ENCODE measurements at regions not wholly inside any gene's neighbourhood (a gene's known extent, or its start where the extent isn't known, plus 50 kb on each side); places are given as distances from the start of the nearest gene placed in this dataset.

DNA sequence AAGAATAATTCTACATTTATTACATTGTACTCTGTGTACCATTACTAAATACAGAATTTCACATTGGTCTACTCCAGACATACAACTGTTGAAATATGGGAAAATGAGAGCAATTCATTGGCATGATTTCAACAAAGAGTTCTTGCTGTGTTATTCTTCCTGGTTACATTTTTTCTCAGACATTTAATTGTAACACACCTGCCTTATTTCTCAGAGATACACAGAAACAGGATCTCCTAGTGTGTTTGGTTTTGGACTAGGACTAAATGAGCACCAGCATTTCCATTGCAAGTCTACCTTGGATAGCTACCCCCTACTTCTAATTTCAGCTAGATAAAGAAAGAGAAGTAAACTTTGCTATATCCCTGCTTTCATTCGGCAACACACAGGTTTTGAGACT, 274.3 kb upstream of the CNTN4 start:
- Histone ChIP-seq H4K20me1 (ENCODE audit: control insufficient read depth, extremely low read depth, insufficient read depth, low read length) (no peaks in the 10 kb centered on the region), H3K79me2 (ENCODE audit: control insufficient read depth, insufficient read depth, low read length) (no peaks in the 10 kb centered on the region), H3K9ac (ENCODE audit: insufficient read depth, low read length) (no peak overlapping the region), H2AFZ (ENCODE audit: low read length) (no peak overlapping the region), H3K36me3 (ENCODE audit: control insufficient read depth, insufficient read depth, low read length) (no peaks in the 10 kb centered on the region), H3K27ac (ENCODE audit: insufficient read depth, low read length) (no peak overlapping the region), H3K9me3 (ENCODE audit: control insufficient read depth, insufficient read depth, low read depth, low read length) (no peaks in the 10 kb centered on the region), H3K4me3 (replicated peaks in 1 of 4; ENCODE audit: control extremely low read depth in 1 of 4, insufficient read depth in 1 of 4, low read depth in 3 of 4, low read length in 4 of 4) (no peak overlapping the region), H3K27me3 (ENCODE audit: control insufficient read depth, insufficient read depth, low read length) (no peaks in the 10 kb centered on the region), H3K4me1 (ENCODE audit: control insufficient read depth, extremely low read depth, insufficient read depth, low read length) (no peaks in the 10 kb centered on the region), H3K4me2 (ENCODE audit: extremely low read depth, insufficient read depth, low read length) (no peak overlapping the region)
- TF ChIP-seq, protein P1, sequence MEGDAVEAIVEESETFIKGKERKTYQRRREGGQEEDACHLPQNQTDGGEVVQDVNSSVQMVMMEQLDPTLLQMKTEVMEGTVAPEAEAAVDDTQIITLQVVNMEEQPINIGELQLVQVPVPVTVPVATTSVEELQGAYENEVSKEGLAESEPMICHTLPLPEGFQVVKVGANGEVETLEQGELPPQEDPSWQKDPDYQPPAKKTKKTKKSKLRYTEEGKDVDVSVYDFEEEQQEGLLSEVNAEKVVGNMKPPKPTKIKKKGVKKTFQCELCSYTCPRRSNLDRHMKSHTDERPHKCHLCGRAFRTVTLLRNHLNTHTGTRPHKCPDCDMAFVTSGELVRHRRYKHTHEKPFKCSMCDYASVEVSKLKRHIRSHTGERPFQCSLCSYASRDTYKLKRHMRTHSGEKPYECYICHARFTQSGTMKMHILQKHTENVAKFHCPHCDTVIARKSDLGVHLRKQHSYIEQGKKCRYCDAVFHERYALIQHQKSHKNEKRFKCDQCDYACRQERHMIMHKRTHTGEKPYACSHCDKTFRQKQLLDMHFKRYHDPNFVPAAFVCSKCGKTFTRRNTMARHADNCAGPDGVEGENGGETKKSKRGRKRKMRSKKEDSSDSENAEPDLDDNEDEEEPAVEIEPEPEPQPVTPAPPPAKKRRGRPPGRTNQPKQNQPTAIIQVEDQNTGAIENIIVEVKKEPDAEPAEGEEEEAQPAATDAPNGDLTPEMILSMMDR (conservative IDR thresholded peaks at IDR 0.05 in 1 of 2, IDR thresholded peaks at IDR 0.05 in 1 of 2; ENCODE audit: low read depth in 1 of 2, low read length in 2 of 2) = no peak
- no peak for TF ChIP-seq EZH2 (IDR thresholded peaks at IDR 0.05; ENCODE audit: low read length, missing control alignments)
- DNase-seq (ENCODE audit: low read depth in 2 of 2) = no peak

DNA sequence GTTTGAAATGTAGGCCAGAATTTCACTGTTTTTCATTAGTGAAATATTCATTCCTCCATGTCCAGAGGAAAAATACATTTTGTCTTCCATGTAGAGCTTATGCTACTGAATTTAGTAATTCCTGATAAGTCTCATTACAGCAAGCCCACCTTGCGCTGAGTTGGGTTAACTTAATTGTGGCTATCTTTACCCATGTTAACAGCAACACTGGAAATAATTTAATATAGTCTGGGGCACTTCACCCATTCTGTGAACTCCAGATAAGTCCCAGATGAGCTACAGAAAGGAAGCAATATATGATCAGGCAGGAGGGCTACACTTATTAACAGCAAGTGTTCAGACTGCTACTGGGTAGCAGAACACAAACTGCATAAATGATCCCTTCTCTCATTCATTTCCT, 270.1 kb upstream of the CNTN4 start:
- no peak overlapping the region for H3K27ac ChIP-seq (ENCODE audit: insufficient read depth, low read length)
- TF ChIP-seq EZH2 (IDR thresholded peaks at IDR 0.05; ENCODE audit: low read length, missing control alignments) = no peak
- TF ChIP-seq, protein P1 (conservative IDR thresholded peaks at IDR 0.05 in 1 of 2, IDR thresholded peaks at IDR 0.05 in 1 of 2; ENCODE audit: low read depth in 1 of 2, low read length in 2 of 2) = no peak
- H4K20me1 ChIP-seq (ENCODE audit: control insufficient read depth, extremely low read depth, insufficient read depth, low read length) = no peaks in the 10 kb centered on the region
- H3K4me1 ChIP-seq (ENCODE audit: control insufficient read depth, extremely low read depth, insufficient read depth, low read length) = no peaks in the 10 kb centered on the region
- DNase-seq (ENCODE audit: low read depth in 2 of 2) = no peak
- no peaks in the 10 kb centered on the region for H3K79me2 ChIP-seq (ENCODE audit: control insufficient read depth, insufficient read depth, low read length)
- H3K27me3 ChIP-seq (ENCODE audit: control insufficient read depth, insufficient read depth, low read length) = no peaks in the 10 kb centered on the region
- no peak overlapping the region for H2AFZ ChIP-seq (ENCODE audit: low read length)
- no peak overlapping the region for H3K4me2 ChIP-seq (ENCODE audit: extremely low read depth, insufficient read depth, low read length)
- H3K9me3 ChIP-seq (ENCODE audit: control insufficient read depth, insufficient read depth, low read depth, low read length) = no peaks in the 10 kb centered on the region
- no peak overlapping the region for H3K9ac ChIP-seq (ENCODE audit: insufficient read depth, low read length)
- no peaks in the 10 kb centered on the region for H3K36me3 ChIP-seq (ENCODE audit: control insufficient read depth, insufficient read depth, low read length)
- H3K4me3 ChIP-seq (replicated peaks in 1 of 4; ENCODE audit: control extremely low read depth in 1 of 4, insufficient read depth in 1 of 4, low read depth in 3 of 4, low read length in 4 of 4) = no peak overlapping the region

DNA sequence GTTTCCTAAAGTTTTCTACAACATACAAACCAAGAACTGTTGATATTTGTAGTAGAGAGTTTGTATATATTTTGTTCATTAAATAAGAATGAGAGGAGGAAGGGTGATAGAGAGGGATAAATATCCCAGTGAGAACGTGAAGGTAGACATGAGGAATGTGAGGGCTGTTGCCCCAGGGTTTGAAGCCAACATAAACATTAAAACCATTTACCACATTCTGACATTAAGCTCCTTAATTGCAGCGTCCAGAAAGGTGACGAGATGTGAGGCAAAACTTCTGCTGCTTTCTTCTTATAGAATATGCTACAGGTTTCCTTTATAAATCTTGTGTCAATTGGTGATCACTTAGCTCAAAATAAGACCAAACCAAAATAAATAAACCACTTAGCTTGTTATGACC, 267.8 kb upstream of the CNTN4 start:
- Histone ChIP-seq H2AFZ (ENCODE audit: low read length) (no peak overlapping the region), H3K9me3 (ENCODE audit: control insufficient read depth, insufficient read depth, low read depth, low read length) (no peaks in the 10 kb centered on the region), H3K9ac (ENCODE audit: insufficient read depth, low read length) (no peak overlapping the region), H3K79me2 (ENCODE audit: control insufficient read depth, insufficient read depth, low read length) (no peaks in the 10 kb centered on the region), H4K20me1 (ENCODE audit: control insufficient read depth, extremely low read depth, insufficient read depth, low read length) (no peaks in the 10 kb centered on the region), H3K4me1 (ENCODE audit: control insufficient read depth, extremely low read depth, insufficient read depth, low read length) (no peaks in the 10 kb centered on the region), H3K27ac (ENCODE audit: insufficient read depth, low read length) (no peak overlapping the region), H3K4me2 (ENCODE audit: extremely low read depth, insufficient read depth, low read length) (no peak overlapping the region), H3K36me3 (ENCODE audit: control insufficient read depth, insufficient read depth, low read length) (no peaks in the 10 kb centered on the region), H3K4me3 (replicated peaks in 1 of 4; ENCODE audit: control extremely low read depth in 1 of 4, insufficient read depth in 1 of 4, low read depth in 3 of 4, low read length in 4 of 4) (no peak overlapping the region), H3K27me3 (ENCODE audit: control insufficient read depth, insufficient read depth, low read length) (no peaks in the 10 kb centered on the region)
- no peak for DNase-seq (ENCODE audit: low read depth in 2 of 2)
- TF ChIP-seq EZH2 (IDR thresholded peaks at IDR 0.05; ENCODE audit: low read length, missing control alignments) = no peak
- TF ChIP-seq, protein P1 (conservative IDR thresholded peaks at IDR 0.05 in 1 of 2, IDR thresholded peaks at IDR 0.05 in 1 of 2; ENCODE audit: low read depth in 1 of 2, low read length in 2 of 2) = no peak

Measured in fibroblast of lung (primary cell).